GM12873 (cell line): ENCODE measurements at regions not wholly inside any gene's neighbourhood (a gene's known extent, or its start where the extent isn't known, plus 50 kb on each side); places are given as distances from the start of the nearest gene placed in this dataset.

Source experiments
- TF ChIP-seq, protein P1 (sequence below): IDR thresholded peaks from 2 replicates; pipeline ENCODE4 v1.5.1; 2012; ENCODE audit warnings: low read depth, mild to moderate bottlenecking, moderate library complexity, low read length, control low read depth; ENCODE audit not compliant: insufficient read depth; ENCODE audit errors: missing control alignments

GRCh38 chr1:87905651-87906050 is 577.0 kb downstream of the LMO4 start:
- TF ChIP-seq, protein P1, sequence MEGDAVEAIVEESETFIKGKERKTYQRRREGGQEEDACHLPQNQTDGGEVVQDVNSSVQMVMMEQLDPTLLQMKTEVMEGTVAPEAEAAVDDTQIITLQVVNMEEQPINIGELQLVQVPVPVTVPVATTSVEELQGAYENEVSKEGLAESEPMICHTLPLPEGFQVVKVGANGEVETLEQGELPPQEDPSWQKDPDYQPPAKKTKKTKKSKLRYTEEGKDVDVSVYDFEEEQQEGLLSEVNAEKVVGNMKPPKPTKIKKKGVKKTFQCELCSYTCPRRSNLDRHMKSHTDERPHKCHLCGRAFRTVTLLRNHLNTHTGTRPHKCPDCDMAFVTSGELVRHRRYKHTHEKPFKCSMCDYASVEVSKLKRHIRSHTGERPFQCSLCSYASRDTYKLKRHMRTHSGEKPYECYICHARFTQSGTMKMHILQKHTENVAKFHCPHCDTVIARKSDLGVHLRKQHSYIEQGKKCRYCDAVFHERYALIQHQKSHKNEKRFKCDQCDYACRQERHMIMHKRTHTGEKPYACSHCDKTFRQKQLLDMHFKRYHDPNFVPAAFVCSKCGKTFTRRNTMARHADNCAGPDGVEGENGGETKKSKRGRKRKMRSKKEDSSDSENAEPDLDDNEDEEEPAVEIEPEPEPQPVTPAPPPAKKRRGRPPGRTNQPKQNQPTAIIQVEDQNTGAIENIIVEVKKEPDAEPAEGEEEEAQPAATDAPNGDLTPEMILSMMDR = no peak

- TF ChIP-seq, protein P1 = no peak
Measured at GRCh38 chr1:87906078-87906477, 577.4 kb downstream of the LMO4 start.

- TF ChIP-seq, protein P1 = no peak
Measured at GRCh38 chr1:87913361-87913760, 584.7 kb downstream of the LMO4 start.

DNA sequence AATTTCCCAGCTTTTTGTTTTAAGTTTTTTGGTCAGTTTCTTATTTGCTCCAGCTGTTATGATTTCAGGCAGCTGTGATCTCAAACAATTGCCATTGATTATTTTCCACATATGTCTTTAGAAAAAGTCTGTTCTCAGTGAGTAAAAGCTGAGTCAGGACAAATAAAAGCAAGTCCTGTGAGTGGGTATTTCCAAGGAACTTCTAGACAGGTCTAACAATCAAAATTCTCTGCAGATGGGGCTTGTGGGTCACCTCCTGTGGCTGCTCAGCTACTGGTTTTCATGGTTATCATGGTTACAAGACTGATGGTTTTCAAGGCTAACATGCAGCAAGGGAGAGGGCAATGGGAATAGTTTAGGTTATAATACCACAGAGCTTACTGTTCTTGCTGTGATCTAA is 585.7 kb downstream of the LMO4 start:
- TF ChIP-seq, protein P1 = no peak

GRCh38 chr1:87915771-87916170 is 587.1 kb downstream of the LMO4 start:
- TF ChIP-seq, protein P1 = no peak

DNA sequence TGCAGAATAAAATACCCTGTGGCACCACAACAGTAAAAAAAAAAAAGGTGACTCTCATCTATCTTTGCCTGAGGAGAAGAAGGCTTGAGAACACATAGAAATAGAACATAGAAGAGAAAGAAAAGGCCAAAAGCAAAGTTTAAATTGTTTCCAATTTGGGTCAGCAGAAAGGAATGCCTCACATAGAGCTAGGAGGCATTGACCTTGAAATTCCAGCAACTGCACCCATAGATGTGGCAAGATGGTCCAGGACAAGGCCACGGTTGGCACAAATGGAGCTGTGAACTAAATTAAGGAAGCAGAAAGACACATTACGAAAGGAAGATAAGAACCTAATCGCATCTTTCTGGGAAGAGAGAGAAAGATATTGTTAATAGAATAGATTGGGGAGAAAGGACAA is 588.3 kb downstream of the LMO4 start:
- TF ChIP-seq, protein P1 = no peak

DNA sequence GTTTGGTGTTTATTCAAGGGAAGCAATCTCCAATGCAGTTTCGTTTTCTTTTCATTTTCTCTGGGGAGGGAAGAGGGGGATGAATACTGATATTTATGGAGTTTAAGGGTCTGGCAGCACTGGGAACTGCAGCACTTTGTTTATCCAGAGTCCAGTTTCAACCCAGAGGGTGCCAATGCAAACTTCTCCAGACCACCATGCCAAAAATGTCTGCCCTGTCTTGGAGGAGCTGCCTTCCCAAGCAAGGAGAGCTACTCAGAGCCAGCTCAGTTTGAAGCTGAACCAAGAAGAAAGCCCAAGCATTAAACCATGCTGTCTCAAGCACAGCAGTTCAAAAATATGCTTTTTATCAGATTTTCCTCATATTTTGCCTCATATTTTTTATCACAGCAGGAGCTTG is 589.7 kb downstream of the LMO4 start:
- TF ChIP-seq, protein P1 = no peak

- TF ChIP-seq, protein P1 = no peak
Measured at GRCh38 chr1:87922885-87923284, 594.2 kb downstream of the LMO4 start.
